ENCODE measurements at regions not wholly inside any gene's neighbourhood (a gene's known extent, or its start where the extent isn't known, plus 50 kb on each side); places are given as distances from the start of the nearest gene placed in this dataset.

- Mint-ChIP-seq H3K27me3 (ENCODE audit: low read depth) (no peaks in the 10 kb centered on the region), H3K36me3 (ENCODE audit: low read depth) (peaks cover 7% of the 10 kb centered on the region), H3K9me3 (ENCODE audit: low read depth) (no peaks in the 10 kb centered on the region), H3K4me1 (ENCODE audit: low read depth) (peaks cover 3% of the 10 kb centered on the region), H3K27ac (ENCODE audit: unreplicated experiment) (no peak overlapping the region), H3K4me3 (ENCODE audit: unreplicated experiment) (no peak overlapping the region)
- TF ChIP-seq CTCF (IDR thresholded peaks at IDR 0.05): no peak
- no peak for DNase-seq (ENCODE audit: low spot score)
These were observed 95.5 kb downstream of the KATNIP start for GRCh38 chr16:27645396-27645795.

- no peak for TF ChIP-seq CTCF (IDR thresholded peaks at IDR 0.05)
- Mint-ChIP-seq H3K27ac (ENCODE audit: unreplicated experiment) (no peak overlapping the region), H3K4me1 (ENCODE audit: low read depth) (peaks cover 3% of the 10 kb centered on the region), H3K27me3 (ENCODE audit: low read depth) (no peaks in the 10 kb centered on the region), H3K9me3 (ENCODE audit: low read depth) (no peaks in the 10 kb centered on the region), H3K4me3 (ENCODE audit: unreplicated experiment) (no peak overlapping the region), H3K36me3 (ENCODE audit: low read depth) (peaks cover 6% of the 10 kb centered on the region)
- DNase-seq (ENCODE audit: low spot score): no peak
These were observed 96.9 kb downstream of the KATNIP start for GRCh38 chr16:27646806-27647205.

- TF ChIP-seq CTCF (IDR thresholded peaks at IDR 0.05): no peak
- Mint-ChIP-seq H3K36me3 (ENCODE audit: low read depth) (peaks cover 6% of the 10 kb centered on the region), H3K9me3 (ENCODE audit: low read depth) (no peaks in the 10 kb centered on the region), H3K27me3 (ENCODE audit: low read depth) (no peaks in the 10 kb centered on the region), H3K27ac (ENCODE audit: unreplicated experiment) (no peak overlapping the region), H3K4me3 (ENCODE audit: unreplicated experiment) (no peak overlapping the region), H3K4me1 (ENCODE audit: low read depth) (peaks cover 3% of the 10 kb centered on the region)
- DNase-seq (ENCODE audit: low spot score): no peak
These were observed 99.1 kb downstream of the KATNIP start for GRCh38 chr16:27649021-27649420.

GRCh38 chr16:27650073-27650701 is 100.2 kb downstream of the KATNIP start:
- no peak for DNase-seq (ENCODE audit: low spot score)
- no peak overlapping the region for H3K27ac Mint-ChIP-seq (ENCODE audit: unreplicated experiment)
- no peaks in the 10 kb centered on the region for H3K9me3 Mint-ChIP-seq (ENCODE audit: low read depth)
- TF ChIP-seq CTCF (IDR thresholded peaks at IDR 0.05): no peak
- H3K4me1 Mint-ChIP-seq (ENCODE audit: low read depth): peaks cover 3% of the 10 kb centered on the region
- peaks cover 6% of the 10 kb centered on the region for H3K36me3 Mint-ChIP-seq (ENCODE audit: low read depth)
- H3K27me3 Mint-ChIP-seq (ENCODE audit: low read depth): no peaks in the 10 kb centered on the region
- H3K4me3 Mint-ChIP-seq (ENCODE audit: unreplicated experiment): no peak overlapping the region

- no peak overlapping the region for H3K27ac Mint-ChIP-seq (ENCODE audit: unreplicated experiment)
- TF ChIP-seq CTCF (IDR thresholded peaks at IDR 0.05): no peak
- DNase-seq (ENCODE audit: low spot score): no peak
- H3K36me3 Mint-ChIP-seq (ENCODE audit: low read depth): peaks cover 7% of the 10 kb centered on the region
- H3K27me3 Mint-ChIP-seq (ENCODE audit: low read depth): no peaks in the 10 kb centered on the region
- H3K4me3 Mint-ChIP-seq (ENCODE audit: unreplicated experiment): no peak overlapping the region
- no peaks in the 10 kb centered on the region for H3K9me3 Mint-ChIP-seq (ENCODE audit: low read depth)
- H3K4me1 Mint-ChIP-seq (ENCODE audit: low read depth): peaks cover 3% of the 10 kb centered on the region
These were observed 101.4 kb downstream of the KATNIP start for GRCh38 chr16:27651301-27651700.
